ENCODE measurements at regions not wholly inside any gene's neighbourhood (a gene's known extent, or its start where the extent isn't known, plus 50 kb on each side); places are given as distances from the start of the nearest gene placed in this dataset.
"Not testable (repeated sequence)": the region's sequence is repeated elsewhere in the genome, so short reads cannot be mapped to it uniquely, and the experiment has no call there.

DNA sequence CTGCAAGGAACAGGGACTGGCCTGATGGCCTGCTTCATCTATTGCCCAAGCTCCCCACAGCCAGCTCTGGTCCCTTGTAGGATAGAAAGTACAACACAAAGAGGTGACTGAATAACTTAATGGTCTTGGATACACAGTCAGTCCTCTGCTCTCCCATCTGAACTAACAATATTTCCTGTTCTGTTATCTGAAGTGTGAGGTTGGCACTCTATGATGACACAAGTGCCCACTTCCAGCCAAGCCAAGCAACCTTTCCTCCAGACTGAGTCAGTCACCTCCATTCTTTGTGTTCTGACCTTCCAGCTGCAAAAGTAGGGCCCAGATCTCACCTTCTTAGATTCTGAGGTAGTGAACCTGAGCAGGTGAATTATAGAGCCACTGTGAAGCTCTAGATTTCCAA, 77.8 kb upstream of the NOTCH2NLA start:
- DNase-seq (ENCODE audit: extremely low read depth, low read depth): not testable (repeated sequence)

DNA sequence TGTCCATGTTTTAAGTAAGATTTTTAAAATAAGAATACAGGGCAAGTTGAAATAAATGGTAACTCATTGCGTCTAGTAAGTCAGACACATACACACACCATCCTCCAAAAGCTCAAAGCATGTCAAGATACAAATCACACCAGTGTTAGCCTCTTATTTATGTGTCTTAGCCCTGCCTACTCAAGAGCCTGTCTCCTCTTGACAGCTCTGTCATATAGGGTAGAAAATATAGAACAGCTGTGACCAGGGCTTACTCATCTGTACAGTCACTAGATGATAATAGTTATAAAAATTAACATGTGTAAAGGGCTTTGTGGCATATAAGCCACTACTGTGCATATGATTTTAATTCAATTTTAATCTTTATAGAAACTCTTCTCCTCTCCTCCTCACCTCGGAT, 76.6 kb upstream of the NOTCH2NLA start:
- DNase-seq (ENCODE audit: extremely low read depth, low read depth): not testable (repeated sequence)

DNA sequence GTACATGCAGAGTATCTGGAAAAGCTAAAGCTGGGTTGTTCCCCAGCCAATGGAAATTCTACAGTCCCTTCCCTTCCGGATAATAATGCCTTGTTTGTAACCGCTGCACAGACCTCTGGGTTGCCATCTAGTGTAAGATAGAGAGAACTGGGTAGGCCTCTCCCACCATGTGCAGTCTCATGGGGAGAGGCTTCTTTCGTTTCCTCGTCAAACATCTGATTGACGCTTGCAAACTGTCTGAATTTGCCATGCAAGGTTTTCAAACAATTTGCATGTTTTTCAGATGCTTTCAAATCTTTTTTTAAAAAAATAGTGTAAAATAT, 69.7 kb upstream of the NOTCH2NLA start:
- not testable (repeated sequence) for DNase-seq (ENCODE audit: extremely low read depth, low read depth)

DNA sequence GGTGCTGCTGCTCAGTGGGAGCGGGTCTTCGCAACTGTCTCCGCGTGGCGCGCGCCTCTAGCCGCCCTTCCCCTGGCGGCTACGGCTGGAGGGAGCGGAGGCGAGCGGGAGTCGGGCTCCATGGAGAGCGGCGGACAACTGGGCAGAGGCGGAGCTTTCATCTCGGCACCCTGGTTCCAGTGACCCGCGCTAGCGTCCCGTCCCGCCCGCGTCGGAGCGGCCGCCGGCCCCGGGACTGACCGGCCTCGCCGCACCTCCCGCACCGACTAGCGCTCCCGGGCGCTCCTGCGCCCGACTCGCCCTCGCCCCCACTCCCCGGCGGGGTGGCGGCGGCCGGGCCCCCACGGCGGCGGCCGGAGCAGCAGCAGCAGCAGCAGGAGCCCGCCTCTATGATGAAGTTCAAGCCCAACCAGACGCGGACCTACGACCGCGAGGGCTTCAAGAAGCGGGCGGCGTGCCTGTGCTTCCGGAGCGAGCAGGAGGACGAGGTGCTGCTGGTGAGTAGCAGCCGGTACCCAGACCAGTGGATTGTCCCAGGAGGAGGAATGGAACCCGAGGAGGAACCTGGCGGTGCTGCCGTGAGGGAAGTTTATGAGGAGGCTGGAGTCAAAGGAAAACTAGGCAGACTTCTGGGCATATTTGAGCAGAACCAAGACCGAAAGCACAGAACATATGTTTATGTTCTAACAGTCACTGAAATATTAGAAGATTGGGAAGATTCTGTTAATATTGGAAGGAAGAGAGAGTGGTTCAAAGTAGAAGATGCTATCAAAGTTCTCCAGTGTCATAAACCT, 69.2 kb upstream of the NOTCH2NLA start:
- DNase-seq (ENCODE audit: extremely low read depth, low read depth): not testable (repeated sequence)

DNA sequence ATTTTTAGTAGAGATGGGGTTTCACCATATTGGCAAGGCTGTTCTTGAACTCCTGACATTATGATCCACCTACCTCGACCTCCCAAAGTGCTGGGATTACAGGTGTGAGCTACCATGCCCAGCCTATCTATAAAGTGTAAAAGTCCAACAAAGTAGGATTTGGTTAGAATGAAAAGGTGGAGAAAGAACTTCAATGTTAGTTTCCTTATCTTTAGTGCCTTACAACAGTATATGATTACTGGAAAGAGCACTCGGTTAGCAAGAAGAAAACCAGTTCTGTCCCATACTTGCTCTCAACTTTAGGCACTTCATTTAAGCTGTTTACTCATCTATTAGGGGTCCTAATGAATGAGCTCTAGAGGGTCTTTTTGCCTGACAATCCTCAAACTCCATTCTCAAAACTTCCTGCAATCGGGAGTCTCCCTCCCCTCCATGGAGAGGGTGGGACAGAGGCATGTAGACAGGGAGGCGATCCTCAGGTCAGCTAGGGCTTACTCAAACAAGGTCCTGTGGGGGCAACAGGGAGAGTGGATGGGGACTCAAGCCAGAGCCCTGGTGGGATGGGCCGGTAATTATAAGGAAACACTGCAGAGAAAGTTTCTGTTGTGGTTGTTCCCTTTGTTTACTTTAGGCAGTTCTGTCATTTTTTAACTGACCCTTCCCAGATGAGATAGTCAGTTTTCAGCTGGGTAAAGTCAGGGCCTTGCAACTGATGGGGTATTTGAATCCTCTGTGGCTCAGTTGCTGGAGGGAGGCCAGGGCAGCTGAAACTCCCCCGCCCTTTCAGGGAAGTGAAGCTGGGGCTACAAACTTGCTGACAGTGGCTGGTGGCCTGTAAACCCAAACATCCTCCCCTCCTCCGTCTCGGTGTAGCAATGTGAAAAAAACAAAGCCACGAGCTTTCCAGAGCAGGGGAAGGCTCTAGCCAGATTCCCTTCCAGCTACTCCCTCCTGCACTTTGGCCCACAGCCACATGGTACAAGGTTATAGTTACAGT, 64.4 kb upstream of the NOTCH2NLA start:
- DNase-seq (ENCODE audit: extremely low read depth, low read depth): not testable (repeated sequence)

DNA sequence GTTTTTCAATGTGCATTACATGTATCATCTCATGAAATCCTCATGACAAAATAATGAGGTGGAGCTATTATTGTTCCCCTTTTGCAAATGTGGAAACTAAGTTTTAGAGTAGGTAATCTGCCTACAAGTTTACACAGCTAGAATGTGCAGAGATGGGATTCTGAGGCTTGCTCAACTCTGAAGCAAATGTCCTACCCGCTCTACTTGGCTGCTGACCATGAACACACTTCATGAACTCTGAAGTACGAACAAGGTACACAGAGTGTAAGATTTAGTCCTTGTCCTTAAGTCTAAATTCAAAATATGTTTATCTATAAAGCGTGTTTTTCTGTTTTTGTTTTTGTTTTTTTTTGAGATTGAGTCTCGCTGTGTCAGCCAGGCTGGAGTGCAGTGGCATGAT, 63.6 kb upstream of the NOTCH2NLA start:
- DNase-seq (ENCODE audit: extremely low read depth, low read depth): not testable (repeated sequence)

DNA sequence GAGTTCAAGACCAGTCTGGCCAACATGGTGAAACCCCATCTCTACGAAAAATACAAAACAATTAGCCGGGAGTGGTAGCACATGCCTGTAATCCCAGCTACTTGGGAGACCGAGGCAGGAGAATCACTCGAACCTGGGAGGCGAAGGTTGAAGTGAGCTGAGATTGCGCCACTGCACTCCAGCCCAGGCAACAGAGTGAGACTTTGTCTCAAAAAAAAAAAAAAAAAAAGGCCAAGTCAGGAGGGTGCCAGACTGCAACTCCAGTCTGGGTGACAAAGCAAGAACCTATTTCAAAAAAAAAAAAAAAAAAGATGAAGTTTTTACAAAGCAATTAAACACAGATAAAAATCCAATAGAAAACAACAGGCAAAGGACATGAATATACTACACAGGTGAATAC, 59.1 kb upstream of the NOTCH2NLA start:
- DNase-seq (ENCODE audit: extremely low read depth, low read depth): not testable (repeated sequence)

DNA sequence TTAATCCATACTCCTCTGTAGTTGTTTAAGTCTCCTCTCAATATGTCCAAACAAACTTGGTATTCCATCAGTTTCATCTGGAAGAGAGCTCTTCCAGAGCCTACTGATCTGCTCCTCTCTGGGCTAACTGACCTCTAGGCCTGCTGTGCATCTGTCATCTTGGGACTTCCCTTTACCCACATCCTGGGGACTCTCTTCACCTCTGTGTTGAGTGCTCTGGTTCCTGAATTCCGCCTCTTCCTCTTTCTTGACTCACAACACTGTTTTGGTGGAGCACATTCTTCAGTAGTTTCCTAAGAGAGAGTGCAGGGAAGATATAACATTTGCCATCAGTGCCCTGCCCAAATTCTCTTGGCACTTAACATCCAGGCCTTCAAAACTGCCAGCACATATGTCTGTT, 55.9 kb upstream of the NOTCH2NLA start:
- not testable (repeated sequence) for DNase-seq (ENCODE audit: extremely low read depth, low read depth)

DNA sequence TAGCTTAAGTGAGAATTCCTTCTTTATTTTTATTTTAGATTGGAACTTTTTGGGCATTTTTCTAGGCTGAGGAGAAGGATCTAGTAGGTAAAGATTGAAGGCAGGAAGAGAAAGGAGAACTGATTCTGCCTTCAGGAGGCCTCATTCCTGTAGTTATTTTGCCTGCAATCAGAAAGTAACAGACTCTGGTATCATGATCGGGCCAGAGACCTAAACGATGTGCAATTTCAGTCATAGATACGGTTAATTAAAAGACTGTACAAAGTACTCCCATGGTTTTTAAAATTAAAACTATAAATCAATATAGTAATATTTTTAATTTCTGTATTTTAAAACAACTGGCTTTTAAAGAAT, 54.7 kb upstream of the NOTCH2NLA start:
- DNase-seq (ENCODE audit: extremely low read depth, low read depth): not testable (repeated sequence)

DNA sequence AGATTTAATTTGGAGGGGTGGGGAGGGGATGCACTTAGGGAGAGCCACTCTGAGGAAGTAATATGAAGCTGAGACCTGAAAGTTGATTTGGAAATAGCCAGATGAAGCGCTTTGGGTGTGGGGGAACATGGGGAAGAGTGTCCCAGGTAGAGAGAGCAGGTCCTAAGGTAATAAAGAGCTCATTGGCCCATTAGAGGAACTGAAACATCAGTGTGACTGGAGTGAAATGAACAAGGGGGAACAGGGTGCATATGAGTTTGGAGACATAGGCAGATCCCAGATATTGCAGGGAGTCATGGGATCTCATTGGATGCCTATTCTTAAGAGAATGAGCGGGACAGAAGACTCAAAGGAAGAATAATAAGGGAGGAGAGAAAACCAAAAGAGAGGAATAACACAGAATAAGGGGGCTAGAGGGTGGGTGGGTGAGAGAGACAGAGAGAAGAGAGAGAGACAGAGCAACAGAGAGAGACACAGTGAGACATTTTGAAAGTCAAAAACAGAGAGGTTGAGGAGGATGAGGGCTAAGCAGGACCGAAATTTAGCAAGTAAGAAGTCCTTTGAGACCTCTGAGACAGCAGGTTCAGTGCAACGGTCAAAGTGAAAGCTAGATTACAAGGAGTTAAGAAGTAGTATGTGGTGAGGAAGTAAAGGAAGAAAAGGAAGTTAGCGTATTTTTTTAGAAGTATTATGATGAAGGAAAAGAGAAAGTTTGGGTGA, 54.1 kb upstream of the NOTCH2NLA start:
- not testable (repeated sequence) for DNase-seq (ENCODE audit: extremely low read depth, low read depth)

DNA sequence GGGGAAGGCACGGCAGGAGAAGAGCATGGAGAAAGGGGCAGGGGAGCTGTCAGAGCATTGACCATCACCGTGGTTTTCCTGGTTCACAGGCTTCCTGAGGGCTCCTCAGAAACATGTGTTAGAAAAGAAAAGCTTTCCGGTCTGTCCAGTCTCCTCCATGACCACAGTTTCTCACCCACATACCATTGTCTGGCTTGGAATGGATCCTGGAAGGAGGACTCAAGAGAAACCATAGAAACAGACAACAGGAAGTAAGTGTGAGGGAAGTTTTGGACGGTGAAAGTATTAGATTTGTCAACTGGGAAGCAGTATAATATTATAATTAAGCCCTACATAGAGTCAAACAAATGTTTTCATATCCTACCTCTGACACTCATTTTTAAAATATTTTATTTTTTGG, 52.7 kb upstream of the NOTCH2NLA start:
- not testable (repeated sequence) for DNase-seq (ENCODE audit: extremely low read depth, low read depth)

DNA sequence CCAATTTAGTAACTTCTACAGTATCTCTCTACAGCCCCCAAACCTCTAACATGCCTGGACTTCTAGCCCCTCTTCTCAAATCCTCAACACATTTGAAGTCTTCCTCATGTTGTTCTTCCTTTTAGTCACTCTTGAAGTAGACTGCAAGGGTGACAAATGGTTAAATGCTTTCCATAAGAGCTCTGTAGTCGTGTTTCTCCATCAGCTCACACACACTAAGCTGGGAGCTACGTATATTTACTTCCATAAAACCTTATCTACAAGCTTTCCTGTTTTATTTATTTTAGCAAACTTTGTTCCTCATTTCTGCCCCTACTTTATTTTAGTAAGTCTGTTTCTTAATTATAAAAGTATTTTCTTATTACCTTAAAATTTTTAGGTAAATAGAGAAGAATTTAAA, 49.9 kb upstream of the NOTCH2NLA start:
- not testable (repeated sequence) for DNase-seq (ENCODE audit: extremely low read depth, low read depth)

Data from AG09319 (cell line).